Uterus (tissue), 3 donors: ENCODE measurements at regions not wholly inside any gene's neighbourhood (a gene's known extent, or its start where the extent isn't known, plus 50 kb on each side); places are given as distances from the start of the nearest gene placed in this dataset.

Source experiments
- DNase-seq, 2 donors: peaks; one replicate each; pipeline ENCODE4 v3.0.0-alpha.2; 2019 to 2020
- H3K27ac ChIP-seq, 2 donors: fragments of 200-600 bp; sonication (generic); 1 replicate in 1 of 2; 2 replicates in 1 of 2; pipeline ENCODE4 v1.5.1; 2016 to 2018
- H3K27me3 ChIP-seq, 2 donors: fragments of 200-600 bp; sonication (generic); one replicate each; pipeline ENCODE4 v1.5.1; 2018 to 2019; ENCODE audit warnings: control low read depth in 1 of 2
- H3K36me3 ChIP-seq, 2 donors: fragments of 200-600 bp; sonication (generic); one replicate each; pipeline ENCODE4 v1.5.1; 2019; ENCODE audit warnings: control low read depth in 1 of 2
- H3K4me1 ChIP-seq, 2 donors: fragments of 200-600 bp; sonication (generic); one replicate each; pipeline ENCODE4 v1.5.1; 2018 to 2019; ENCODE audit warnings: control low read depth in 1 of 2
- H3K4me3 ChIP-seq, 2 donors: fragments of 200-600 bp; sonication (generic); 1 replicate in 1 of 2; 2 replicates in 1 of 2; pipeline ENCODE4 v1.5.1; 2018 to 2019; ENCODE audit warnings: mild to moderate bottlenecking in 1 of 2
- H3K9me3 ChIP-seq, 2 donors: fragments of 200-600 bp; sonication (generic); one replicate each; pipeline ENCODE4 v1.5.1; 2019; ENCODE audit warnings: control low read depth in 1 of 2
- POLR2A ChIP-seq, 2 donors: fragments of 450-650 bp; IDR thresholded peaks; one replicate each; pipeline ENCODE4 v1.6.1; 2016; ENCODE audit warnings: antibody characterized with exemption in 2 of 2, mild to moderate bottlenecking in 1 of 2, moderate library complexity in 1 of 2
- intact Hi-C: fragments of 100-400 bp; cut with DNase I; formaldehyde crosslinking; loops from one replicate; pipeline ENCODE4 v1.15.1; 2023; ENCODE audit warnings: low total_unique reads
- TF ChIP-seq, protein P1 (sequence below), 4 experiments: fragments of 200-600 bp in 2 of 4; fragments of 450-650 bp in 2 of 4; sonication (generic) in 2 of 4; IDR thresholded peaks; one replicate each; pipeline ENCODE4 v1.5.1; 2016 to 2019; ENCODE audit warnings: antibody characterized with exemption in 4 of 4, mild to moderate bottlenecking in 2 of 4, moderate library complexity in 1 of 4
- donor health status: DM: yes; HTN: yes; CAD: no.

DNA sequence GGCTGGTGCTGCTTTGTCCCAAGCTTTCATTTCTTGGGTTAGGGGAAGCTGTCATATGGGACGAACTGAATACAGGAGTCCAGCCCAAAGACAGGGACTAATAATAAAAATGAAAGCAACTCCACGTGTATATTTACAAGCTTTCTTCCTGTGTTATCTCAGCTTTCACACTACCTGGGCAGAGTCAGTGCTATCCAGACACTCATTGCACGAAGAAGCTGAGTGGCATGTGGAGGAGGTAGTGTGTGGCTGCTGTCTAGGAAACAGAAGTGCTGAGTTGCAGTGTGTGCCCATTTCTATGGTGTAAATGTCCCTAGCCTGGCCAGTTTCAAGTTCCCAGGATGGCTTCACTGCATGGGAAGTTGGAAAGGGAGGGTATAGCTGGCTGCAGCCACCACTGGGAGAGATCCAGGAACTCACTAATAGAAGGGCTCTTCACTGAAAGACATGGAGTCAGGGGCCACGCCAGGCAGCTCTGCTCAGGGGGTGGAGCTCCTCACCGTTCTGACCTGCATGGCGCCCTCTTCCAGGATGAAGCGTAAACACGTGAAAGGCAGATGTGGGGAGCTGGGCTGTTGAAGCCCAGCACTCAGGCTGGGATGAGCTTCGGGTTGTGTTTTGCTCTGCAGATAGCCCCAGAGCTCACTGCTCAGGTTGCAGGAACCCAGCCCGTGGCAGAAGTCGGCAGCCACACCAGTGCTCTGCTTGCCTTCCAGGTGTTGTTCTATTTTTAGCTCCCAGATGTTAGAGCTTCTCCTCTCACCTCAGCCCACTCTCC, 116.9 kb downstream of the IRX2 start:
- Histone ChIP-seq H3K36me3 (no peaks in the 10 kb centered on the region), H3K4me3 (no peak overlapping the region), H3K4me1 (no peaks in the 10 kb centered on the region), H3K27me3 (no peaks in the 10 kb centered on the region), H3K9me3 (no peaks in the 10 kb centered on the region), H3K27ac (no peak overlapping the region)
- intact Hi-C loops = no loop called here
- TF ChIP-seq, protein P1, sequence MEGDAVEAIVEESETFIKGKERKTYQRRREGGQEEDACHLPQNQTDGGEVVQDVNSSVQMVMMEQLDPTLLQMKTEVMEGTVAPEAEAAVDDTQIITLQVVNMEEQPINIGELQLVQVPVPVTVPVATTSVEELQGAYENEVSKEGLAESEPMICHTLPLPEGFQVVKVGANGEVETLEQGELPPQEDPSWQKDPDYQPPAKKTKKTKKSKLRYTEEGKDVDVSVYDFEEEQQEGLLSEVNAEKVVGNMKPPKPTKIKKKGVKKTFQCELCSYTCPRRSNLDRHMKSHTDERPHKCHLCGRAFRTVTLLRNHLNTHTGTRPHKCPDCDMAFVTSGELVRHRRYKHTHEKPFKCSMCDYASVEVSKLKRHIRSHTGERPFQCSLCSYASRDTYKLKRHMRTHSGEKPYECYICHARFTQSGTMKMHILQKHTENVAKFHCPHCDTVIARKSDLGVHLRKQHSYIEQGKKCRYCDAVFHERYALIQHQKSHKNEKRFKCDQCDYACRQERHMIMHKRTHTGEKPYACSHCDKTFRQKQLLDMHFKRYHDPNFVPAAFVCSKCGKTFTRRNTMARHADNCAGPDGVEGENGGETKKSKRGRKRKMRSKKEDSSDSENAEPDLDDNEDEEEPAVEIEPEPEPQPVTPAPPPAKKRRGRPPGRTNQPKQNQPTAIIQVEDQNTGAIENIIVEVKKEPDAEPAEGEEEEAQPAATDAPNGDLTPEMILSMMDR (IDR thresholded peaks at IDR 0.05) = no peak
- no peak for TF ChIP-seq POLR2A (IDR thresholded peaks at IDR 0.05)
- no peak for DNase-seq

DNA sequence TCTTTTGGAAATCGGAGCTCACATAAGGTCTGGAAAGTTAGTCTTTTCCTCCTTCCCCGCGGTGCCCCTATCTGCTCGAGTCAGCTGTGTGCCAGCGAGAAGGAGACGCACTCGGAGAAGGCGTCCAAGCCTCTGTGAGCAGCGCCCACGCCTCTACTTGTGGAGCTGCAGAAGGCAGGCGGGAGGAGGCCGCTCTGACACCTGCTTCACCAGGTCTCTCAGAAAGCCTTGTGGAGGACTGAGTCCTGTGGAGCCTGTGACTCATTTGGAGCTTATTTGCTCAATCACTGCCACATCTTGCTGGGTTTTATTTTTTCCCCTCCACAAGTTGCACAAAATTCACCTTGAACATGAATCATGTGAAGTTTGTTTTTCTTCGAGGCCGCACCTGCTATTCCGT, 117.5 kb downstream of the IRX2 start:
- Histone ChIP-seq H3K4me1 (no peaks in the 10 kb centered on the region), H3K36me3 (no peaks in the 10 kb centered on the region), H3K4me3 (no peak overlapping the region), H3K9me3 (no peaks in the 10 kb centered on the region), H3K27me3 (no peaks in the 10 kb centered on the region), H3K27ac (no peak overlapping the region)
- DNase-seq = no peak
- intact Hi-C loops = no loop called here
- TF ChIP-seq, protein P1 (IDR thresholded peaks at IDR 0.05) = no peak
- no peak for TF ChIP-seq POLR2A (IDR thresholded peaks at IDR 0.05)

DNA sequence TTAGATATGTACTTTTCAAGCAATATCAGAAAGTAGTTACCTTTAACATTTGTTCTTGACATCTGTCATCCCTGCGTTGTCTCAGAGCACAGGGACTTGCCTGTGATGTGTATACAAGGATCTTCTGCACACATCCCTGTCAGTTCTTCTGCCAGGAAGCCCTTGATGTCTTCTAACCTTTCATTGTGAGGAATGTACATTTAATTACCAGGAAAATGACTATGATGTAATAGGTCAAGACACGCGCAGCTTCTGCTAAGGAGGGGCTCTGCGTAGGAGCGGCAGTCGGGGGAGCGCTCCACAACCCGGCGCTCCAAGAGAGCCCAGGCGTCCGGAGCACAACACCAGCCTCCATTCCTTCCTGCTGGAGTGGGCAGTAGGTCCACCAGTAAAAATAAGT, 119.7 kb downstream of the IRX2 start:
- TF ChIP-seq, protein P1 (IDR thresholded peaks at IDR 0.05) = no peak
- TF ChIP-seq POLR2A (IDR thresholded peaks at IDR 0.05) = no peak
- intact Hi-C loops = no loop called here
- H3K9me3 ChIP-seq = no peaks in the 10 kb centered on the region
- no peak overlapping the region for H3K4me3 ChIP-seq
- DNase-seq = no peak
- no peaks in the 10 kb centered on the region for H3K36me3 ChIP-seq
- no peak overlapping the region for H3K27ac ChIP-seq
- H3K4me1 ChIP-seq = no peaks in the 10 kb centered on the region
- H3K27me3 ChIP-seq = no peaks in the 10 kb centered on the region

DNA sequence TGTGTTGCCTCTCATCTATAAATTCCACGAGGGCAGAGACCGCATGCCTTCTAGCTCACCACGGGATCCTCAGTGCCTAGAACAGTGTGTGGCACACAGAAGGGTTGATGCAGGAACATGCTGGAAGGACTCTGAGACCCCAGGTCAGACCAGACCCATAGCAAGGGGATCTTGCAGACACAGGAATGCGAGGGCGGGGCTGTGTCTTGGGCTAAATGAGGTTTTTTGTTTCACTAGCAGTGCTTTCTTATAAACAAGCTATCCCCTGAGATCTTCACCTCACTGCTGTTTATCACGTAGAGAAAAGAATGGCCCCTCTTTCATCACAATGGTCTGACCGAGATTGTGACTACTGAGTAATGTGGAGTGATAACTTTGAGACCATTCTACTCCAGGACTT, 122.4 kb downstream of the IRX2 start:
- Histone ChIP-seq H3K36me3 (no peaks in the 10 kb centered on the region), H3K27me3 (no peaks in the 10 kb centered on the region), H3K9me3 (no peaks in the 10 kb centered on the region), H3K4me3 (no peak overlapping the region), H3K27ac (no peak overlapping the region), H3K4me1 (no peaks in the 10 kb centered on the region)
- no peak for DNase-seq
- intact Hi-C loops = no loop called here
- TF ChIP-seq, protein P1 (IDR thresholded peaks at IDR 0.05) = no peak
- TF ChIP-seq POLR2A (IDR thresholded peaks at IDR 0.05) = no peak

DNA sequence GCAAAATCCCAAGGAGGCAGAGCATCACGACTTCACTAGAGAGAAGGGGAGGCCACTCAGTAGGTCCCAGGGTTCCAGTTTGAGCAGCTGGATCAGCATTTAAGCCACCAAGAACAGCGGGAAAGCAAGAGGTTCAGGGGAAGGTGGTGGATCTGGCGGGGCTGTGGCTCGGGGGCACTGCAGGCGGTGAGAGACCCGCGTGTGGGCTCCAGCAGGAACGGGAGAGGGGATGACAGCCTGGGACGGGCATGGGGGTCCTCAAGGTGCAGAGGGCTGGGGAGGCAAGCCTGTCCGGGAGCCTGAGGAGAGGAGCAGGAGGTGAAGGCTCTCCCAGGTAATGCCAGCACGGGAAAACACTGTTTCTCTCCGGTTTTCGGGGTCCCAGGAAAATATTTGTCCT, 123.6 kb downstream of the IRX2 start:
- Histone ChIP-seq H3K9me3 (no peaks in the 10 kb centered on the region), H3K27ac (no peak overlapping the region), H3K36me3 (no peaks in the 10 kb centered on the region), H3K4me1 (no peaks in the 10 kb centered on the region), H3K4me3 (no peak overlapping the region), H3K27me3 (no peaks in the 10 kb centered on the region)
- DNase-seq = no peak
- intact Hi-C loops = no loop called here
- no peak for TF ChIP-seq POLR2A (IDR thresholded peaks at IDR 0.05)
- TF ChIP-seq, protein P1 (IDR thresholded peaks at IDR 0.05) = no peak
